ENCODE measurements at regions not wholly inside any gene's neighbourhood (a gene's known extent, or its start where the extent isn't known, plus 50 kb on each side); places are given as distances from the start of the nearest gene placed in this dataset.

DNA sequence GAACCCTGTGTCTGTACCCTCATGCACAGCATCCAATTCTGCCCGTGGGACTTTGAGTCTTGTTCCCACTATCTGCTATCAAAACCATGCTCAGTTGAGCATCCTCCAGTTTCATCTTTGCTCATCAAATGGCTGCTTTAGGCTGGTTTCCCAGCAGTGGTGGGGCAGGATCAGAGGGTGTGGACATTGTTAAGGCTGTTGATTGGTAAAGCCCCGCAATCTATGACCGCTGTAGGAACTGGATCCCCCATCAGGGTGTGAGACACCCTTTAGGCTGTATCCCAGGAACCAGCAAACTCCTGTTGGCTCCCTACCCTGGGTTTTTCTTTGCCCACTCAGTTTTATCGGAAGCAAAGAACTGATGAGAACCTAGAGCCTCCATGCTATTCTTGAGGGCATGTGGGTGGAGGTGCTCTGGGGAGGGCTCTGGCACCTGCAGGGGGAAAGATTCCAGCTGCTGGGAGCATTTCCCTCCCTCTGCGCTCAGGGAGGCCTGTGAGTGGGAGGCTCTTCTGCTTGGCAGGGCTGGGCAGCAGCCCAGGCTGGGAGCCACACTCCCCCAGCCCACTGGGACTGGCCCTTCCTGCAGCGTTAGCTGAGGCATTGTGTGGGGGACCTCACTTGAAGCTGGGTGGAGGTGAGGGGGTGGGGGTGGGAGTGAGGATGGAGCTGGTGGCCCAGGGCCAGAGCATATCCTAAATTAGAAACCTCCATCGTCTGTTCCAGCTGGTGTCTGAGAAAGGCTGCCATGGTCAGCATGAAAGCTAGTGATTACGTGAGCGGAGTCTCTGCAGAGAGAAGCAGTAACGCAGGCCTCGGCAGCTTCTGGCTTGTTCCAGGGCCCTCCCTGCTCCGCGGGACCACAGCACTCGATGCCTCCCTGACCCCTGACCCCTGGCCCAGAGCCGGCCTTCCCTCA is 160.6 kb downstream of the IRF8 start:
- Histone ChIP-seq H3K9me3 (ENCODE audit: control insufficient read depth, insufficient read depth, low read depth, low read length) (no peaks in the 10 kb centered on the region), H3K27me3 (ENCODE audit: control insufficient read depth, insufficient read depth, low read length) (peaks cover 4% of the 10 kb centered on the region; the same call in 1 of the 2 replicates), H3K36me3 (ENCODE audit: control insufficient read depth, insufficient read depth, low read length) (no peaks in the 10 kb centered on the region), H3K4me3 (ENCODE audit: low read depth in 2 of 2, low read length in 2 of 2) (no peak overlapping the region), H3K27ac (ENCODE audit: low read length) (no peak overlapping the region), H3K4me1 (ENCODE audit: control insufficient read depth, insufficient read depth, low read length) (no peaks in the 10 kb centered on the region)
- TF ChIP-seq POLR2AphosphoS5 (IDR thresholded peaks at IDR 0.05; ENCODE audit: low read depth, low read length) (no peak), TCF7L2 (IDR thresholded peaks at IDR 0.05; ENCODE audit: low read depth, low read length) (no peak), SIN3A (IDR thresholded peaks at IDR 0.05; ENCODE audit: borderline replicate concordance, insufficient read depth, low read depth, low read length) (no peak)
- TF ChIP-seq, protein P1, sequence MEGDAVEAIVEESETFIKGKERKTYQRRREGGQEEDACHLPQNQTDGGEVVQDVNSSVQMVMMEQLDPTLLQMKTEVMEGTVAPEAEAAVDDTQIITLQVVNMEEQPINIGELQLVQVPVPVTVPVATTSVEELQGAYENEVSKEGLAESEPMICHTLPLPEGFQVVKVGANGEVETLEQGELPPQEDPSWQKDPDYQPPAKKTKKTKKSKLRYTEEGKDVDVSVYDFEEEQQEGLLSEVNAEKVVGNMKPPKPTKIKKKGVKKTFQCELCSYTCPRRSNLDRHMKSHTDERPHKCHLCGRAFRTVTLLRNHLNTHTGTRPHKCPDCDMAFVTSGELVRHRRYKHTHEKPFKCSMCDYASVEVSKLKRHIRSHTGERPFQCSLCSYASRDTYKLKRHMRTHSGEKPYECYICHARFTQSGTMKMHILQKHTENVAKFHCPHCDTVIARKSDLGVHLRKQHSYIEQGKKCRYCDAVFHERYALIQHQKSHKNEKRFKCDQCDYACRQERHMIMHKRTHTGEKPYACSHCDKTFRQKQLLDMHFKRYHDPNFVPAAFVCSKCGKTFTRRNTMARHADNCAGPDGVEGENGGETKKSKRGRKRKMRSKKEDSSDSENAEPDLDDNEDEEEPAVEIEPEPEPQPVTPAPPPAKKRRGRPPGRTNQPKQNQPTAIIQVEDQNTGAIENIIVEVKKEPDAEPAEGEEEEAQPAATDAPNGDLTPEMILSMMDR (IDR thresholded peaks at IDR 0.05), result no peak
- TF ChIP-seq, protein P2, sequence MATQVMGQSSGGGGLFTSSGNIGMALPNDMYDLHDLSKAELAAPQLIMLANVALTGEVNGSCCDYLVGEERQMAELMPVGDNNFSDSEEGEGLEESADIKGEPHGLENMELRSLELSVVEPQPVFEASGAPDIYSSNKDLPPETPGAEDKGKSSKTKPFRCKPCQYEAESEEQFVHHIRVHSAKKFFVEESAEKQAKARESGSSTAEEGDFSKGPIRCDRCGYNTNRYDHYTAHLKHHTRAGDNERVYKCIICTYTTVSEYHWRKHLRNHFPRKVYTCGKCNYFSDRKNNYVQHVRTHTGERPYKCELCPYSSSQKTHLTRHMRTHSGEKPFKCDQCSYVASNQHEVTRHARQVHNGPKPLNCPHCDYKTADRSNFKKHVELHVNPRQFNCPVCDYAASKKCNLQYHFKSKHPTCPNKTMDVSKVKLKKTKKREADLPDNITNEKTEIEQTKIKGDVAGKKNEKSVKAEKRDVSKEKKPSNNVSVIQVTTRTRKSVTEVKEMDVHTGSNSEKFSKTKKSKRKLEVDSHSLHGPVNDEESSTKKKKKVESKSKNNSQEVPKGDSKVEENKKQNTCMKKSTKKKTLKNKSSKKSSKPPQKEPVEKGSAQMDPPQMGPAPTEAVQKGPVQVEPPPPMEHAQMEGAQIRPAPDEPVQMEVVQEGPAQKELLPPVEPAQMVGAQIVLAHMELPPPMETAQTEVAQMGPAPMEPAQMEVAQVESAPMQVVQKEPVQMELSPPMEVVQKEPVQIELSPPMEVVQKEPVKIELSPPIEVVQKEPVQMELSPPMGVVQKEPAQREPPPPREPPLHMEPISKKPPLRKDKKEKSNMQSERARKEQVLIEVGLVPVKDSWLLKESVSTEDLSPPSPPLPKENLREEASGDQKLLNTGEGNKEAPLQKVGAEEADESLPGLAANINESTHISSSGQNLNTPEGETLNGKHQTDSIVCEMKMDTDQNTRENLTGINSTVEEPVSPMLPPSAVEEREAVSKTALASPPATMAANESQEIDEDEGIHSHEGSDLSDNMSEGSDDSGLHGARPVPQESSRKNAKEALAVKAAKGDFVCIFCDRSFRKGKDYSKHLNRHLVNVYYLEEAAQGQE (IDR thresholded peaks at IDR 0.05; ENCODE audit: insufficient read depth in 1 of 2, low read depth in 2 of 2, low read length in 1 of 2), result no peak
- intact Hi-C loops (cut with micrococcal nuclease; ENCODE audit: unreplicated experiment), result no loop called here
- no TSS peak for BruUV-seq (replicated peaks)
- ChIA-PET POLR2A (no interaction called here), CTCF (no interaction called here)
- DNase-seq (ENCODE audit: low read depth, low spot score) (no peak), ATAC-seq (no peak)
- in situ Hi-C loops (cut with HindIII; ENCODE audit: low pct_unique_long_range_greater_than_20kb, low sequenced_read_pairs), result no loop called here

- in situ Hi-C loops (cut with HindIII; ENCODE audit: low pct_unique_long_range_greater_than_20kb, low sequenced_read_pairs), result no loop called here
Measured at GRCh38 chr16:86060381-86061317, 161.7 kb downstream of the IRF8 start.

More at GRCh38 chr16:86060381-86061317, 161.7 kb downstream of the IRF8 start:
- BruUV-seq (replicated peaks), result no TSS peak
- H3K4me1 ChIP-seq (ENCODE audit: control insufficient read depth, insufficient read depth, low read length), result no peaks in the 10 kb centered on the region
- no peaks in the 10 kb centered on the region for H3K9me3 ChIP-seq (ENCODE audit: control insufficient read depth, insufficient read depth, low read depth, low read length)
- no peaks in the 10 kb centered on the region for H3K36me3 ChIP-seq (ENCODE audit: control insufficient read depth, insufficient read depth, low read length)
- DNase-seq (ENCODE audit: low read depth, low spot score) (no peak), ATAC-seq (no peak)
- TF ChIP-seq, protein P1 (IDR thresholded peaks at IDR 0.05), result no peak
- TF ChIP-seq TCF7L2 (IDR thresholded peaks at IDR 0.05; ENCODE audit: low read depth, low read length), result no peak
- TF ChIP-seq, protein P2 (IDR thresholded peaks at IDR 0.05; ENCODE audit: insufficient read depth in 1 of 2, low read depth in 2 of 2, low read length in 1 of 2), result no peak
- no peak for TF ChIP-seq POLR2AphosphoS5 (IDR thresholded peaks at IDR 0.05; ENCODE audit: low read depth, low read length)
- TF ChIP-seq SIN3A (IDR thresholded peaks at IDR 0.05; ENCODE audit: borderline replicate concordance, insufficient read depth, low read depth, low read length), result no peak
- ChIA-PET CTCF (no interaction called here), POLR2A (no interaction called here)
- peaks cover 4% of the 10 kb centered on the region; the same call in 1 of the 2 replicates for H3K27me3 ChIP-seq (ENCODE audit: control insufficient read depth, insufficient read depth, low read length)
- H3K27ac ChIP-seq (ENCODE audit: low read length), result no peak overlapping the region
- H3K4me3 ChIP-seq (ENCODE audit: low read depth in 2 of 2, low read length in 2 of 2), result no peak overlapping the region
- intact Hi-C loops (cut with micrococcal nuclease; ENCODE audit: unreplicated experiment), result no loop called here

Data from Panc1 (cell line).